Stimulated activated CD4-positive, alpha-beta T cell treated with anti-CD3 and anti-CD28 coated beads, Interleukin-1b, Interleukin-23, amount 100 ng/mL, for 4 hours (primary cell): ENCODE measurements at regions not wholly inside any gene's neighbourhood (a gene's known extent, or its start where the extent isn't known, plus 50 kb on each side); places are given as distances from the start of the nearest gene placed in this dataset.

ENCODE experiments used
- DNase-seq, 2 donors: peaks; one replicate each; pipeline ENCODE4 v3.0.0-alpha.2; 2020; ENCODE audit warnings: low read depth in 2 of 2

GRCh38 chr5:67338421-67338820 is 141.8 kb upstream of the CD180 start:
- no peak for DNase-seq

- DNase-seq, result no peak
These were observed 141.2 kb upstream of the CD180 start for GRCh38 chr5:67337751-67338150.

GRCh38 chr5:67335426-67335825 is 138.8 kb upstream of the CD180 start:
- no peak for DNase-seq

GRCh38 chr5:67334373-67334772 is 137.8 kb upstream of the CD180 start:
- DNase-seq, result no peak

- DNase-seq, result no peak
These were observed 136.6 kb upstream of the CD180 start for GRCh38 chr5:67333171-67333570.

GRCh38 chr5:67331296-67331925 is 134.8 kb upstream of the CD180 start:
- DNase-seq, result no peak

GRCh38 chr5:67319935-67320725 is 123.5 kb upstream of the CD180 start:
- DNase-seq, result no peak

- no peak for DNase-seq
These were observed 122.1 kb upstream of the CD180 start for GRCh38 chr5:67318746-67319145.

- no peak for DNase-seq
These were observed 121.0 kb upstream of the CD180 start for GRCh38 chr5:67317603-67318002.

- no peak for DNase-seq
These were observed 120.1 kb upstream of the CD180 start for GRCh38 chr5:67316695-67317094.

- DNase-seq, result no peak
These were observed 118.7 kb upstream of the CD180 start for GRCh38 chr5:67315082-67315989.

- no peak for DNase-seq
These were observed 115.1 kb upstream of the CD180 start for GRCh38 chr5:67311701-67312100.

GRCh38 chr5:67311208-67311607 is 114.6 kb upstream of the CD180 start:
- no peak for DNase-seq

GRCh38 chr5:67310740-67311139 is 114.1 kb upstream of the CD180 start:
- DNase-seq, result no peak

- DNase-seq, result no peak
These were observed 113.6 kb upstream of the CD180 start for GRCh38 chr5:67310169-67310568.

- DNase-seq, result no peak
These were observed 112.5 kb upstream of the CD180 start for GRCh38 chr5:67308988-67309688.

GRCh38 chr5:67306965-67307607 is 110.5 kb upstream of the CD180 start:
- DNase-seq, result no peak

- no peak for DNase-seq
These were observed 109.5 kb upstream of the CD180 start for GRCh38 chr5:67305913-67306710.

GRCh38 chr5:67305401-67305800 is 108.8 kb upstream of the CD180 start:
- DNase-seq, result no peak

- DNase-seq, result no peak
These were observed 106.8 kb upstream of the CD180 start for GRCh38 chr5:67303356-67303755.
